CD4-positive, alpha-beta memory T cell (primary cell): ENCODE measurements at regions not wholly inside any gene's neighbourhood (a gene's known extent, or its start where the extent isn't known, plus 50 kb on each side); places are given as distances from the start of the nearest gene placed in this dataset.

ENCODE experiments used
- CTCF ChIA-PET: fragments of 350-600 bp; sonication (Branson Sonifier 250); formaldehyde crosslinking; loops from one replicate; lab custom pipeline; 2021; ENCODE audit warnings: inconsistent platforms; ENCODE audit not compliant: partially characterized antibody; lab: Charles Lee
- POLR2A ChIA-PET: fragments of 350-600 bp; sonication (Branson Sonifier 250); formaldehyde crosslinking; loops from one replicate; lab custom pipeline; 2021; ENCODE audit not compliant: partially characterized antibody; lab: Charles Lee
- DNase-seq, 5 donors: peaks; one replicate each; pipeline versions ENCODE4 v3.0.0 to v3.0.0-alpha.2; 2020 to 2022; ENCODE audit warnings: mixed read lengths in 1 of 5
- H3K27ac ChIP-seq: one replicate; pipeline ENCODE4 v1.7.0; 2013; ENCODE audit warnings: low read depth, low read length
- H3K27me3 ChIP-seq: 2 replicates; pipeline ENCODE4 v1.7.0; 2013; ENCODE audit warnings: mild to moderate bottlenecking, low read length, moderate library complexity; ENCODE audit not compliant: insufficient read depth
- H3K36me3 ChIP-seq: 2 replicates; pipeline ENCODE4 v1.7.0; 2013; ENCODE audit warnings: mild to moderate bottlenecking, low read length, moderate library complexity; ENCODE audit not compliant: insufficient read depth
- H3K4me1 ChIP-seq: 2 replicates; pipeline ENCODE4 v1.7.0; 2013; ENCODE audit warnings: mild to moderate bottlenecking, low read length, moderate library complexity; ENCODE audit not compliant: insufficient read depth
- H3K4me3 ChIP-seq, 2 donors: one replicate each; pipeline ENCODE4 v1.7.0; 2013; ENCODE audit warnings: low read length in 2 of 2, mild to moderate bottlenecking in 1 of 2
- H3K9me3 ChIP-seq, 2 donors: one replicate each; pipeline ENCODE4 v1.7.0; 2013; ENCODE audit warnings: low read length in 2 of 2, control low read depth in 1 of 2; ENCODE audit not compliant: control insufficient read depth in 1 of 2
- H3K27ac Mint-ChIP-seq, 7 donors: one replicate each; pipeline ENCODE4 v1.8.0; 2020 to 2021; ENCODE audit warnings: mixed read lengths in 7 of 7, mild to moderate bottlenecking in 6 of 7, inconsistent platforms in 3 of 7, moderate library complexity in 3 of 7
- H3K27me3 Mint-ChIP-seq, 2 donors: one replicate each; pipeline ENCODE4 v1.8.0; 2020 to 2021; ENCODE audit warnings: mixed read lengths in 2 of 2
- H3K36me3 Mint-ChIP-seq, 2 donors: one replicate each; pipeline ENCODE4 v1.8.0; 2020 to 2021; ENCODE audit warnings: mixed read lengths in 2 of 2, inconsistent platforms in 1 of 2, mild to moderate bottlenecking in 1 of 2
- H3K4me1 Mint-ChIP-seq, 4 donors: one replicate each; pipeline ENCODE4 v1.8.0; 2020 to 2021; ENCODE audit warnings: mixed read lengths in 4 of 4, mild to moderate bottlenecking in 1 of 4
- H3K4me3 Mint-ChIP-seq, 8 donors: one replicate each; pipeline ENCODE4 v1.8.0; 2020 to 2021; ENCODE audit warnings: mixed read lengths in 8 of 8, mild to moderate bottlenecking in 7 of 8, moderate library complexity in 6 of 8, inconsistent platforms in 3 of 8
- H3K9me3 Mint-ChIP-seq, 8 donors: one replicate each; pipeline ENCODE4 v1.8.0; 2020 to 2021; ENCODE audit warnings: mixed read lengths in 8 of 8, mild to moderate bottlenecking in 5 of 8, inconsistent platforms in 3 of 8, moderate library complexity in 1 of 8
- intact Hi-C: fragments of 100-400 bp; cut with micrococcal nuclease; formaldehyde crosslinking; loops from one replicate; pipeline ENCODE4 v1.15.1; 2023

DNA sequence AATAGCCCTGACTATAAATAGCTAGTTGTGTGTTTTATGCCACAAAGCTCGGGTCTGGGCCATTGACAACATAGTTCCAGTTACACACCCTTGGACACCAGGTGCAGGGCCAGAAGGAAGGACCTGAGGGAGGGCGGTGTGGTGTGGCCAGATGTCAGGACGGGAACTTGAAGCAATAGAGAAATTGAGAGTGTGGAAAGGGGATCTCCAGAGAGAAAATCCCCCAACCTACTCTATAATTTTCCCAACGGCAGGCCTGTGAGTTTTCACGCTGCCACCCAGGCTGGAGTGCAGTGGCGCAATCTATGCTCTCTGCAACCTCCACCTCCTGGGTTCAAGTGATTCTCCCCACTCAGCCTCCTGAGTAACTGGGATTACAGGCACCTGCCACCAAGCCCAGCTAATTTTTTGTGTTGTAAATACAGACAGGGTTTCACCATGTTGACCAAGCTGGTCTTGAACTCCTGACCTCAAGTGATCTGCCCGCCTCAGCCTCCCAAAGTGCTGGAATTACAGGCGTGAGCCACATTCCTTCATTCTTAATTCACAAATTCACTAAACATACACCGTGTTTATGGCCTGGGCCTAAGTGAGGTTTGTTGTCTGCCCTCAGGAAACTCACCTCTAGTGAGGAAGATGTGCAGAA lies 70.8 kb upstream of the KLF13 start:
- intact Hi-C loops: no loop called here
- Mint-ChIP-seq H3K27me3 (no peaks in the 10 kb centered on the region), H3K9me3 (no peaks in the 10 kb centered on the region), H3K4me3 (no peak overlapping the region), H3K27ac (peak overlapping the region in 1 of 7 donors; percentile 66), H3K36me3 (no peaks in the 10 kb centered on the region), H3K4me1 (peaks cover 10 to 22% (median 14%) of the 10 kb centered on the region in 4 donors)
- no peaks in the 10 kb centered on the region for H3K4me1 ChIP-seq
- H3K36me3 ChIP-seq: no peaks in the 10 kb centered on the region
- ChIA-PET POLR2A (interaction anchor here (1.8 kb wide), 1 partner anchor 8 kb away, joined by 6 read pairs; no protein-coding TSS in a partner anchor), CTCF (interaction anchor here (0.5 to 1.9 kb wide), 3 partner anchors 9 to 232 kb away, joined by 3 to 7 read pairs (median 3); no protein-coding TSS in a partner anchor)
- no peak overlapping the region for H3K4me3 ChIP-seq
- H3K9me3 ChIP-seq: no peaks in the 10 kb centered on the region
- no peaks in the 10 kb centered on the region for H3K27me3 ChIP-seq
- no peak for DNase-seq
- H3K27ac ChIP-seq: no peak overlapping the region

GRCh38 chr15:31256378-31257265 lies 70.0 kb upstream of the KLF13 start:
- peaks cover 3% of the 10 kb centered on the region for H3K4me1 ChIP-seq
- Mint-ChIP-seq H3K9me3 (no peaks in the 10 kb centered on the region), H3K4me3 (no peak overlapping the region), H3K36me3 (no peaks in the 10 kb centered on the region), H3K27me3 (no peaks in the 10 kb centered on the region), H3K4me1 (peaks cover 14 to 28% (median 18%) of the 10 kb centered on the region in 4 donors), H3K27ac (peak overlapping the region in 5 of 7 donors; percentile 17 to 72 (median 32))
- H3K27ac ChIP-seq: no peak overlapping the region
- CTCF ChIA-PET: interaction anchor here (1.9 kb wide), 1 partner anchor 10 kb away, joined by 7 read pairs; no protein-coding TSS in a partner anchor
- intact Hi-C loops: no loop called here
- no peak overlapping the region for H3K4me3 ChIP-seq
- no peak for DNase-seq
- H3K36me3 ChIP-seq: no peaks in the 10 kb centered on the region
- H3K27me3 ChIP-seq: no peaks in the 10 kb centered on the region
- H3K9me3 ChIP-seq: no peaks in the 10 kb centered on the region
- POLR2A ChIA-PET: interaction anchor here (1.0 to 1.8 kb wide), 2 partner anchors 8 to 15 kb away, joined by 3 to 6 read pairs; no protein-coding TSS in a partner anchor

DNA sequence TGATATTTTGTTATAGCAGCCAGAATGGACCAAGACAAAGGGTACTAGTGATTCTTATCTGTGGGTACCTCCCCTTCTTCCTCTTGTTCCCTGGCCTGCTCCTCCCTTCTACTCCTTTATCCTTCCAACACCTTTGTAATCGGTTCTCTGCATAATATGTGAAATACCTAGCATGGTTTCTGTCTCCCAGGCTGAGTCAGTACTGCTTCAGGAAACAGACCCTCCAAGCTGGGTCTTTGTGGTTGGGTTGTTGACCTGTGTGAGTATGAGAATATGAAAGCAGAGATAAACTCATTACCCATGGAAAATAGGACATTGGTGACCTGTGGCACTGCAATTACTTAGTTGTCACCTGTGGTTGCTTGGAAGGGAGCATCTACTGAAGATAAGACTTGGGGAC lies 69.3 kb upstream of the KLF13 start:
- peaks cover 19 to 35% (median 23%) of the 10 kb centered on the region in 4 donors for H3K4me1 Mint-ChIP-seq
- no peak overlapping the region for H3K4me3 Mint-ChIP-seq
- Histone ChIP-seq H3K4me1 (peaks cover 10% of the 10 kb centered on the region), H3K27me3 (no peaks in the 10 kb centered on the region), H3K36me3 (no peaks in the 10 kb centered on the region), H3K9me3 (no peaks in the 10 kb centered on the region), H3K27ac (no peak overlapping the region), H3K4me3 (no peak overlapping the region)
- no peaks in the 10 kb centered on the region for H3K36me3 Mint-ChIP-seq
- H3K27me3 Mint-ChIP-seq: no peaks in the 10 kb centered on the region
- intact Hi-C loops: no loop called here
- no peak for DNase-seq
- POLR2A ChIA-PET: interaction anchor here (1.0 kb wide), 1 partner anchor 15 kb away, joined by 3 read pairs; no protein-coding TSS in a partner anchor
- H3K9me3 Mint-ChIP-seq: no peaks in the 10 kb centered on the region
- peak overlapping the region in 3 of 7 donors; percentile 8 to 67 (median 20) for H3K27ac Mint-ChIP-seq
- CTCF ChIA-PET: no interaction called here

- no peaks in the 10 kb centered on the region for H3K36me3 ChIP-seq
- intact Hi-C loops: no loop called here
- ChIA-PET POLR2A (no interaction called here), CTCF (no interaction called here)
- DNase-seq: no peak
- peaks cover 19% of the 10 kb centered on the region for H3K4me1 ChIP-seq
- Mint-ChIP-seq H3K27ac (peak overlapping the region in 3 of 7 donors; percentile 29 to 60 (median 42)), H3K36me3 (no peaks in the 10 kb centered on the region), H3K9me3 (no peaks in the 10 kb centered on the region), H3K4me1 (peaks cover 28 to 44% (median 33%) of the 10 kb centered on the region in 4 donors), H3K4me3 (no peak overlapping the region), H3K27me3 (no peaks in the 10 kb centered on the region)
- H3K4me3 ChIP-seq: no peak overlapping the region
- H3K9me3 ChIP-seq: no peaks in the 10 kb centered on the region
- H3K27ac ChIP-seq: no peak overlapping the region
- no peaks in the 10 kb centered on the region for H3K27me3 ChIP-seq
These were observed 68.4 kb upstream of the KLF13 start for GRCh38 chr15:31258260-31258659.

DNA sequence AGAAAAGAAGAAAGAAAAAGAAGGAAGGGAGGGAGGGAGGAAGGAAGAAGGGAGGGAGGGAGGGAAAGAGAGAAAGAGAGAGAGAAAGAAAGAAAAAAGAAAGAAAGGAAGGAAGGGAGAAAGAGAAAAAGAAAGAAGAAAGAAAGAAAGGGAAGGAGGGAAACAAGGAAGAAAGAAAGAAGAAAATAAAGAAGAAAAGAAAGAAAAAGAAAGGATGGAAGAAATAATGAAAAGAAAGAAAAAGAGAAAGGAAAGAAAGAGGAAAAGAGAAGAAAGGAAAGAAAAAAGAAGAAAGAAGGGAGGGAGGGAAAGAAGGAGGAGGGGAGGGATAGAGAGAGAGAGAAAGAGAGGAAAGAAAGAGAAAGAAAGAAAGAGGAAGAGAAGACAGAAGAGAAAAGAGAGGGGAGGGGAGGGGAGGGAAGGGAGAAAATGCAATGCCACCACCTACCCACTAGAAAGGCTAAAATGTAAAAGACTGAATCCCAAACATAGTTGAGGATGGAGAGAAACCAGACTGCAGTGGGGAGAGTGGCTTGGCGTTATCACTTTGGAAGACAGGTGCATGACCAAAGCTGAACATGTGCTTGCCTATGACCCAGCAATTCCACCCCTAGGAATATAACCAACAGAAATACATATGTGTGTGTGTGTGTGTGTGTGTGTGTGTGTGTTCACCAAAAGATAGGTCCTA lies 66.9 kb upstream of the KLF13 start:
- Histone ChIP-seq H3K4me3 (no peak overlapping the region), H3K27me3 (no peaks in the 10 kb centered on the region), H3K36me3 (no peaks in the 10 kb centered on the region), H3K4me1 (peaks cover 34% of the 10 kb centered on the region), H3K9me3 (no peaks in the 10 kb centered on the region), H3K27ac (no peak overlapping the region)
- intact Hi-C loops: no loop called here
- POLR2A ChIA-PET: interaction anchor here (0.8 to 1.1 kb wide), 2 partner anchors 12 to 14 kb away, joined by 3 read pairs; no protein-coding TSS in a partner anchor
- CTCF ChIA-PET: interaction anchor here (0.6 to 1.4 kb wide), 2 partner anchors 20 to 29 kb away, joined by 3 read pairs; no protein-coding TSS in a partner anchor
- Mint-ChIP-seq H3K4me3 (no peak overlapping the region), H3K9me3 (no peaks in the 10 kb centered on the region), H3K4me1 (peaks cover 42 to 59% (median 47%) of the 10 kb centered on the region in 4 donors), H3K36me3 (no peaks in the 10 kb centered on the region), H3K27me3 (no peaks in the 10 kb centered on the region), H3K27ac (peak overlapping the region in 4 of 7 donors; percentile 24 to 86 (median 50))
- DNase-seq: no peak

DNA sequence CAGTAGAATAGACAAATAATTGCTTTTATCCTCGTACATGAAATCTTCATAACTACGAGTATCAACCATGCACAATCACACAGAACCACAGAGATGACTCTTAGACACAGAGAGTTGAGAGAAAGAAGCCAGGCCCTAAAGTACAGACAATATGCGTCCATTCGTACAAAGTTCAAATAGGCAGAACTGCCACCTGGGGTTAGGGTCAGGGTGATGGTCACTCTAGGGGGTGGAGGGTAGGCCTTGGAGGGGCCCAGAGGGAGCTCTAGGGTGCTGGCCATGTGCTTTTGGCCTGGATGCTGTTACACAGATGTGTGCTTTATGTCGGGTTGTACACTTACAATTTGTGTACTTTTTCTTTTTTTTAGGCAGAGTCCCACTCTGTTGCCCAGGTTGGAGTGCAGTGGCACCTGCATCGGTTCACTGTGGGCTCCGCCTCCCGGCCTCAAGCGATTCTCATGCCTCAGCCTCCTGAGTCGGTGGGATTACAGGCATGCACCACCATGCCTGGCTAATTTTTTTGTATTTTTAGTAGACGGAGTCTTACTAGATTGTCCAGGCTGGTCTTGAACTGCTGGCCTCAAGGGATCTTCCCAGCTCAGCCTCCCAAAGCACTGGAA lies 65.9 kb upstream of the KLF13 start:
- peak overlapping the region in 4 of 7 donors; percentile 13 to 81 (median 50) for H3K27ac Mint-ChIP-seq

More for the DNA sequence above, 65.9 kb upstream of the KLF13 start:
- no peak overlapping the region for H3K4me3 ChIP-seq
- H3K27me3 Mint-ChIP-seq: no peaks in the 10 kb centered on the region
- no peaks in the 10 kb centered on the region for H3K27me3 ChIP-seq
- H3K4me1 Mint-ChIP-seq: peaks cover 51 to 69% (median 55%) of the 10 kb centered on the region in 4 donors
- H3K4me1 ChIP-seq: peaks cover 44% of the 10 kb centered on the region
- H3K36me3 ChIP-seq: no peaks in the 10 kb centered on the region
- ChIA-PET CTCF (interaction anchor here (1.4 to 1.6 kb wide), 2 partner anchors 21 to 46 kb away, joined by 3 read pairs; no protein-coding TSS in a partner anchor), POLR2A (interaction anchor here (0.8 to 11.1 kb wide), 6 partner anchors 11 to 98 kb away, joined by 3 to 242 read pairs (median 6); partner anchors contain the start of gene KLF13)
- no peaks in the 10 kb centered on the region for H3K9me3 Mint-ChIP-seq
- H3K9me3 ChIP-seq: no peaks in the 10 kb centered on the region
- no peak overlapping the region for H3K27ac ChIP-seq
- no peak overlapping the region for H3K4me3 Mint-ChIP-seq
- DNase-seq: no peak
- no peaks in the 10 kb centered on the region for H3K36me3 Mint-ChIP-seq
- intact Hi-C loops: no loop called here
